Neural cell (in vitro differentiated cells): ENCODE measurements at regions not wholly inside any gene's neighbourhood (a gene's known extent, or its start where the extent isn't known, plus 50 kb on each side); places are given as distances from the start of the nearest gene placed in this dataset.

Experiments
- CTCF ChIP-seq: fragments of 450-650 bp; IDR thresholded peaks from 2 replicates; pipeline ENCODE4 v1.5.1; 2014; ENCODE audit warnings: antibody characterized with exemption, mild to moderate bottlenecking, moderate library complexity; ENCODE audit not compliant: poor library complexity, severe bottlenecking
- EP300 ChIP-seq: fragments of 450-650 bp; conservative IDR thresholded peaks from 2 replicates; pipeline ENCODE4 v1.6.1; 2014; ENCODE audit warnings: antibody characterized with exemption, mild to moderate bottlenecking, moderate library complexity; ENCODE audit not compliant: poor library complexity, severe bottlenecking
- EZH2 ChIP-seq: fragments of 200-600, 300-800 bp; shearing (Covaris generic), sonication (generic); IDR thresholded peaks from 2 replicates; pipeline ENCODE4 v1.6.1; 2014; ENCODE audit warnings: antibody characterized with exemption, low read length, borderline replicate concordance, mild to moderate bottlenecking; ENCODE audit not compliant: insufficient read depth, poor library complexity, severe bottlenecking
- MXI1 ChIP-seq: fragments of 450-650 bp; conservative IDR thresholded peaks from 2 replicates; pipeline ENCODE4 v1.6.1; 2014; ENCODE audit warnings: antibody characterized with exemption, mild to moderate bottlenecking; ENCODE audit not compliant: poor library complexity, severe bottlenecking
- POLR2AphosphoS5 ChIP-seq: IDR thresholded peaks from 2 replicates; pipeline ENCODE4 v1.6.1; 2012
- RAD21 ChIP-seq: fragments of 450-650 bp; conservative IDR thresholded peaks from 2 replicates; pipeline ENCODE4 v1.6.1; 2014; ENCODE audit warnings: antibody characterized with exemption, mild to moderate bottlenecking, moderate library complexity
- REST ChIP-seq: IDR thresholded peaks from 2 replicates; pipeline ENCODE4 v1.6.1; 2012; ENCODE audit warnings: borderline replicate concordance

GRCh38 chr15:46786590-46787285, 930.6 kb upstream of the SEMA6D start:
- TF ChIP-seq EZH2 (no peak), CTCF (peak; percentile 83), EP300 (peak; percentile 34), POLR2AphosphoS5 (peak; percentile 20), REST (no peak), RAD21 (peak; percentile 91), MXI1 (no peak)
